Vagina (tissue), 2 donors: ENCODE measurements at regions not wholly inside any gene's neighbourhood (a gene's known extent, or its start where the extent isn't known, plus 50 kb on each side); places are given as distances from the start of the nearest gene placed in this dataset.

ENCODE experiments used
- CTCF ChIP-seq, 3 experiments: fragments of 450-650 bp in 2 of 3; fragments of 200-600 bp in 1 of 3; sonication (generic) in 1 of 3; IDR thresholded peaks; one replicate each; pipeline ENCODE4 v1.5.1; 2017 to 2019; ENCODE audit warnings: antibody characterized with exemption in 3 of 3, mild to moderate bottlenecking in 2 of 3, moderate library complexity in 2 of 3
- POLR2AphosphoS5 ChIP-seq, 2 donors: sonication (generic); formaldehyde crosslinking; IDR thresholded peaks; one replicate each; pipeline ENCODE4 v1.9.0; 2017; ENCODE audit warnings: antibody characterized with exemption in 2 of 2, mild to moderate bottlenecking in 2 of 2, low read depth in 1 of 2; ENCODE audit not compliant: insufficient read depth in 1 of 2

GRCh38 chr2:157936406-157936805 is 60.3 kb upstream of the ACVR1 start:
- TF ChIP-seq POLR2AphosphoS5 (IDR thresholded peaks at IDR 0.05; ENCODE audit: insufficient read depth in 1 of 2, low read depth in 1 of 2) = no peak
- TF ChIP-seq CTCF (IDR thresholded peaks at IDR 0.05) = no peak
